ENCODE measurements at regions not wholly inside any gene's neighbourhood (a gene's known extent, or its start where the extent isn't known, plus 50 kb on each side); places are given as distances from the start of the nearest gene placed in this dataset.

- TF ChIP-seq CTCF (IDR thresholded peaks at IDR 0.05; ENCODE audit: borderline replicate concordance, control extremely low read depth, extremely low read depth, insufficient read depth, missing control alignments): no peak
- no peak for DNase-seq (ENCODE audit: low spot score)
- in situ Hi-C loops (cut with MboI; ENCODE audit: low sequenced_read_pairs, unreplicated experiment): no loop called here
These were observed 310.9 kb downstream of the PSAT1 start for GRCh38 chr9:78607853-78608252.

- DNase-seq (ENCODE audit: low spot score): no peak
- TF ChIP-seq CTCF (IDR thresholded peaks at IDR 0.05; ENCODE audit: borderline replicate concordance, control extremely low read depth, extremely low read depth, insufficient read depth, missing control alignments): no peak
- in situ Hi-C loops (cut with MboI; ENCODE audit: low sequenced_read_pairs, unreplicated experiment): no loop called here
These were observed 312.5 kb downstream of the PSAT1 start for GRCh38 chr9:78609450-78609849.

- TF ChIP-seq CTCF (IDR thresholded peaks at IDR 0.05; ENCODE audit: borderline replicate concordance, control extremely low read depth, extremely low read depth, insufficient read depth, missing control alignments): no peak
- DNase-seq (ENCODE audit: low spot score): no peak
- in situ Hi-C loops (cut with MboI; ENCODE audit: low sequenced_read_pairs, unreplicated experiment): no loop called here
These were observed 315.2 kb downstream of the PSAT1 start for GRCh38 chr9:78612091-78612490.

GRCh38 chr9:78613006-78613405 is 316.1 kb downstream of the PSAT1 start:
- no peak for DNase-seq (ENCODE audit: low spot score)
- in situ Hi-C loops (cut with MboI; ENCODE audit: low sequenced_read_pairs, unreplicated experiment): no loop called here
- TF ChIP-seq CTCF (IDR thresholded peaks at IDR 0.05; ENCODE audit: borderline replicate concordance, control extremely low read depth, extremely low read depth, insufficient read depth, missing control alignments): no peak

GRCh38 chr9:78614892-78615291 is 318.0 kb downstream of the PSAT1 start:
- in situ Hi-C loops (cut with MboI; ENCODE audit: low sequenced_read_pairs, unreplicated experiment): no loop called here
- no peak for TF ChIP-seq CTCF (IDR thresholded peaks at IDR 0.05; ENCODE audit: borderline replicate concordance, control extremely low read depth, extremely low read depth, insufficient read depth, missing control alignments)
- DNase-seq (ENCODE audit: low spot score): no peak

GRCh38 chr9:78615372-78615771 is 318.4 kb downstream of the PSAT1 start:
- no peak for DNase-seq (ENCODE audit: low spot score)
- in situ Hi-C loops (cut with MboI; ENCODE audit: low sequenced_read_pairs, unreplicated experiment): no loop called here
- no peak for TF ChIP-seq CTCF (IDR thresholded peaks at IDR 0.05; ENCODE audit: borderline replicate concordance, control extremely low read depth, extremely low read depth, insufficient read depth, missing control alignments)

GRCh38 chr9:78618735-78619134 is 321.8 kb downstream of the PSAT1 start:
- in situ Hi-C loops (cut with MboI; ENCODE audit: low sequenced_read_pairs, unreplicated experiment): no loop called here
- TF ChIP-seq CTCF (IDR thresholded peaks at IDR 0.05; ENCODE audit: borderline replicate concordance, control extremely low read depth, extremely low read depth, insufficient read depth, missing control alignments): no peak

More at GRCh38 chr9:78618735-78619134, 321.8 kb downstream of the PSAT1 start:
- DNase-seq (ENCODE audit: low spot score): no peak
